Stimulated activated naive CD8-positive, alpha-beta T cell treated with anti-CD3 and anti-CD28 coated beads, Interleukin-15, amount 100 ng/mL, for 72 hours (primary cell): ENCODE measurements at regions not wholly inside any gene's neighbourhood (a gene's known extent, or its start where the extent isn't known, plus 50 kb on each side); places are given as distances from the start of the nearest gene placed in this dataset.

ENCODE experiments used
- ATAC-seq: fragments of 150-1000 bp; cut with Tn5 transposase; 2 replicates; pipeline ENCODE4 v1.10.0; 2021; ENCODE audit warnings: mild to moderate bottlenecking, moderate library complexity
- DNase-seq, 2 donors: peaks; one replicate each; pipeline ENCODE4 v3.0.0; 2021 to 2022
- H3K27ac Mint-ChIP-seq, 2 donors: one replicate each; pipeline ENCODE4 v1.8.0; 2022; ENCODE audit warnings: mild to moderate bottlenecking in 2 of 2, mixed read lengths in 2 of 2, moderate library complexity in 2 of 2
- H3K27me3 Mint-ChIP-seq: one replicate; pipeline ENCODE4 v1.8.0; 2022; ENCODE audit warnings: mixed read lengths
- H3K4me1 Mint-ChIP-seq: one replicate; pipeline ENCODE4 v1.8.0; 2022; ENCODE audit warnings: mild to moderate bottlenecking, mixed read lengths
- H3K4me3 Mint-ChIP-seq, 2 donors: one replicate each; pipeline ENCODE4 v1.8.0; 2022; ENCODE audit warnings: mild to moderate bottlenecking in 2 of 2, mixed read lengths in 2 of 2, moderate library complexity in 1 of 2
- H3K9me3 Mint-ChIP-seq, 2 donors: one replicate each; pipeline ENCODE4 v1.8.0; 2022; ENCODE audit warnings: mixed read lengths in 2 of 2

GRCh38 chr13:22226086-22226485, 555.2 kb downstream of the FGF9 start:
- Mint-ChIP-seq H3K27me3 (no peaks in the 10 kb centered on the region), H3K4me1 (peaks cover 17% of the 10 kb centered on the region), H3K27ac (no peak overlapping the region), H3K9me3 (peaks cover 0 to 3% of the 10 kb centered on the region in 2 donors), H3K4me3 (no peak overlapping the region)
- no peak for DNase-seq
- ATAC-seq: no peak

DNA sequence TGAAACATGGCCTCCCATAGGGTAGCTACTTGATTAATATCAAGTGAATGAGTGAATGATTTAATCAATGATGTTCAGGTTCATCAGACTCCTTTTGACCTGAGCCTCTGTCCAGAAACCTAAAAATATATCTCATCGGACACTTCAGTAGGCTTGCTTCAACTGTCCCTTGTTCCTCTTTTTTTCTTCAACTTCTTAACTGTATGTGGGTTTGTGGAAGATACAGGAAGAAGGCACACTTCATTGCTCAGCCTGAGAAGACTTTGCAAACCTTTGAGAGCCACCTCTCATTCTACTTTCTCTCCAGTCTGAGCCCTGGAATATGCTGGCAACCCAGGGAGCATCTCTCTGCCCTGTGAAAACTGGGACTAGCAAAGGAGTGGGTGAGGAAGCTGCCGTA, 557.0 kb downstream of the FGF9 start:
- Mint-ChIP-seq H3K9me3 (peaks cover 0 to 5% of the 10 kb centered on the region in 2 donors), H3K27ac (peak overlapping the region in 1 of 2 donors; percentile 49), H3K4me1 (peaks cover 17% of the 10 kb centered on the region), H3K4me3 (no peak overlapping the region), H3K27me3 (no peaks in the 10 kb centered on the region)
- DNase-seq (no peak), ATAC-seq (no peak)

- Mint-ChIP-seq H3K27me3 (no peaks in the 10 kb centered on the region), H3K4me3 (no peak overlapping the region), H3K27ac (no peak overlapping the region), H3K4me1 (peaks cover 17% of the 10 kb centered on the region), H3K9me3 (peaks cover 0 to 5% of the 10 kb centered on the region in 2 donors)
- DNase-seq (no peak), ATAC-seq (no peak)
Observed at GRCh38 chr13:22229916-22230315, 559.0 kb downstream of the FGF9 start.

DNA sequence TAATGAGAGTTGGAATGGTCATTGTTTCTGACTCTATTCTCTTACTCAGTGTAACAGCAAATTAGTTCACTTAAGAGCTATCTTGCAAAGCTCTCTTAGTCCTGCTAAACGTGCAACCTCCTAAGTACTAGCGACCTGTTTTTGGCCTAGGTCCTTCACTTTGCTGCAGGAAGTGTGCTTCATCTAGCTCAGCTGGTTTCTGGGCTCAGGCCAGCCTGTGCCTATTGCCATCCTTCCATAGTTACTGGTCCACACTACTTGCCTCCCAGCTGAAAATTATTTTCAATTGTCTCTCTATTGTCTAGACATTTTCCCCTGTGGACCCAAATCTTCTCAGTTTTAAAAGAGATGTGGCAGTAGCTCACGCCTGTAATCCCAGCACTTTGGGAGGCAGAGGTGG, 561.3 kb downstream of the FGF9 start:
- peak overlapping the region in 1 of 2 donors; percentile 86 for H3K27ac Mint-ChIP-seq

DNA sequence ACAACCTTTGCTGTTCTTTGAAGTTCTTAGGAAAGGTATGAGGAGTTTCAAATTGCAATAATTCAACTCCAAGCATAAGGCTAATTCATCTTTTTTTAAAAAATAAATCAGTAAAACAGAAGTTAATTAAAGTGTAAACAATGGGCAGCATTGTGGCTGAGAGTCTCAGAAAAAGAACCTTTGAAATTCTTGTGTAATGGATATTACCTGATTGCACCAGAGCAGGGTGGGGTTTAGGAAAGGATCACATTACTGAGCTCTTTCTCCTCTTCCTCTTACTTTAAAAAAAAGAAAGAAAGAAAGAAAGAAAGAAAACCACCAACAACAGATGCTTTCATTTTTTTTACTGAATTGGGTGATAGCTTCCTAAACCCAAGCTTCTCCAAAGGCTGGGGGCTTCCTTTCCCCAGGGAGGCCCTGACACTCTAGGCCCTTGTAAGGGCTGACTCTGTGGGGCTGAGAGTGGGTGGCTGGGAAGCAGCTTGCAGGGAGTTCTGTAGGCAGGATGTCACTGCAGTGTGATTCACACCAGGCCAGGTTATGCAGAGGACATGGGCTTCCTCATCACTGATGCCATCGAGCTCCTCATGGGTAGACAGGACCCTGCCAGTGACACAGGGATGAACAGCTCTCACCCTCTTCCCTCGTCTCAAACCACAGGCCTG, 564.5 kb downstream of the FGF9 start:
- DNase-seq (no peak), ATAC-seq (peak; percentile 49)
- peaks cover 0 to 5% of the 10 kb centered on the region in 2 donors for H3K9me3 Mint-ChIP-seq
- H3K4me1 Mint-ChIP-seq: peaks cover 16% of the 10 kb centered on the region
- no peaks in the 10 kb centered on the region for H3K27me3 Mint-ChIP-seq
- H3K27ac Mint-ChIP-seq: no peak overlapping the region
- H3K4me3 Mint-ChIP-seq: no peak overlapping the region

More for the DNA sequence above, 561.3 kb downstream of the FGF9 start:
- peaks cover 26% of the 10 kb centered on the region for H3K4me1 Mint-ChIP-seq
- no peaks in the 10 kb centered on the region for H3K27me3 Mint-ChIP-seq
- H3K9me3 Mint-ChIP-seq: peaks cover 0 to 5% of the 10 kb centered on the region in 2 donors
- DNase-seq: no peak
- no peak overlapping the region for H3K4me3 Mint-ChIP-seq
- ATAC-seq: no peak

DNA sequence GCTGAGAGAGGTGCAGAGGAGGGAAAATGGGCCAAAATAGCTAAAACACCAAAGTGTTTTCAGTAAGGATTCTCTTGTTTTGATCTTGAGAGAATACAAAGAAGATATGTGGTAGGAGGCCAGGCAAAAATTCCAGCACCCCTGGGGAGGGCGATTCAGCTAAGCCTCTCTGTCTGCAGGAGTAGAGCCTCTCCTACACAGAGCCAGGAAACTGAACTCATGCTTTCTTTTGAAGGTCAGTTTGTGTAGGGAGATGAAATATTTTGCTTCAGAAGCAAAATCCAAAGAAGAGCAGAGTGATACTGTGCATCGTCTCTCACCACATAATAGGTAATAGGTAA, 565.0 kb downstream of the FGF9 start:
- DNase-seq (no peak), ATAC-seq (no peak)
- Mint-ChIP-seq H3K4me1 (peaks cover 15% of the 10 kb centered on the region), H3K27me3 (no peaks in the 10 kb centered on the region), H3K9me3 (peaks cover 0 to 3% of the 10 kb centered on the region in 2 donors), H3K27ac (no peak overlapping the region), H3K4me3 (no peak overlapping the region)

- no peaks in the 10 kb centered on the region for H3K27me3 Mint-ChIP-seq
- H3K9me3 Mint-ChIP-seq: no peaks in the 10 kb centered on the region
- ATAC-seq (no peak), DNase-seq (no peak)
- H3K4me1 Mint-ChIP-seq: peaks cover 15% of the 10 kb centered on the region
- H3K27ac Mint-ChIP-seq: no peak overlapping the region
- H3K4me3 Mint-ChIP-seq: no peak overlapping the region
Observed at GRCh38 chr13:22238269-22238668, 567.4 kb downstream of the FGF9 start.

- Mint-ChIP-seq H3K27ac (peak overlapping the region in 1 of 2 donors; percentile 74), H3K27me3 (no peaks in the 10 kb centered on the region), H3K4me1 (peaks cover 16% of the 10 kb centered on the region), H3K4me3 (no peak overlapping the region), H3K9me3 (peaks cover 0 to 6% of the 10 kb centered on the region in 2 donors)
- ATAC-seq (no peak), DNase-seq (no peak)
Observed at GRCh38 chr13:22240716-22241115, 569.8 kb downstream of the FGF9 start.

GRCh38 chr13:22243469-22244163, 572.7 kb downstream of the FGF9 start:
- DNase-seq: no peak
- no peak for ATAC-seq
- no peaks in the 10 kb centered on the region for H3K27me3 Mint-ChIP-seq
- peaks cover 0 to 6% of the 10 kb centered on the region in 2 donors for H3K9me3 Mint-ChIP-seq
- peaks cover 23% of the 10 kb centered on the region for H3K4me1 Mint-ChIP-seq
- no peak overlapping the region for H3K27ac Mint-ChIP-seq
- no peak overlapping the region for H3K4me3 Mint-ChIP-seq

GRCh38 chr13:22252281-22252830, 581.5 kb downstream of the FGF9 start:
- no peak overlapping the region for H3K27ac Mint-ChIP-seq
- peaks cover 11% of the 10 kb centered on the region for H3K4me1 Mint-ChIP-seq
- H3K9me3 Mint-ChIP-seq: no peaks in the 10 kb centered on the region
- no peak for DNase-seq
- ATAC-seq: no peak
- no peak overlapping the region for H3K4me3 Mint-ChIP-seq
- no peaks in the 10 kb centered on the region for H3K27me3 Mint-ChIP-seq

- no peaks in the 10 kb centered on the region for H3K27me3 Mint-ChIP-seq
Observed at GRCh38 chr13:22253107-22253506, 582.2 kb downstream of the FGF9 start.

GRCh38 chr13:22256111-22256639, 585.3 kb downstream of the FGF9 start:
- Mint-ChIP-seq H3K9me3 (no peaks in the 10 kb centered on the region), H3K4me3 (no peak overlapping the region), H3K27me3 (no peaks in the 10 kb centered on the region), H3K4me1 (no peaks in the 10 kb centered on the region), H3K27ac (no peak overlapping the region)
- no peak for DNase-seq
- no peak for ATAC-seq

More at GRCh38 chr13:22253107-22253506, 582.2 kb downstream of the FGF9 start:
- H3K4me1 Mint-ChIP-seq: peaks cover 4% of the 10 kb centered on the region
- no peak for ATAC-seq
- no peak for DNase-seq
- no peak overlapping the region for H3K27ac Mint-ChIP-seq
- no peak overlapping the region for H3K4me3 Mint-ChIP-seq
- no peaks in the 10 kb centered on the region for H3K9me3 Mint-ChIP-seq

- Mint-ChIP-seq H3K9me3 (no peaks in the 10 kb centered on the region), H3K27me3 (no peaks in the 10 kb centered on the region), H3K27ac (no peak overlapping the region), H3K4me1 (no peaks in the 10 kb centered on the region), H3K4me3 (no peak overlapping the region)
- ATAC-seq: no peak
- no peak for DNase-seq
Observed at GRCh38 chr13:22262001-22262885, 591.4 kb downstream of the FGF9 start.

DNA sequence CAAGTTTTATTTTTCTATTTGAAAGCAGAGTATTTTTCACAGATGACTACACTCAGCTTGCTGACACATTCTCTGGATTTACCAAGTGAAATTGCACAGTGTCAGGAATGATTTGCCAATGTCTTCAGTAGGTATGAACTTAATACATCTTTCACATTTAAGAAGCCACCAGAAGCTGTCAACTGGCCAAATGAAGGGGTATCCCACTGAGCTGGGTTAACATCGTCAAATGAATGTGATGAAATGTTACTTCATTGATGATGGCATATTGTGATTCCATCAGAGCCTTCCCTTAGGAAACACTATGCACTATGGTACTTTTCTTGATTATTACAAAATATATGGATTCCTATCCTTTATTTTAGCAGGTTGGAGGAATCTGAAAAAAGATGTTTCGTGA, 592.3 kb downstream of the FGF9 start:
- ATAC-seq (no peak), DNase-seq (no peak)
- Mint-ChIP-seq H3K9me3 (no peaks in the 10 kb centered on the region), H3K4me3 (no peak overlapping the region), H3K27me3 (no peaks in the 10 kb centered on the region), H3K4me1 (no peaks in the 10 kb centered on the region), H3K27ac (no peak overlapping the region)

DNA sequence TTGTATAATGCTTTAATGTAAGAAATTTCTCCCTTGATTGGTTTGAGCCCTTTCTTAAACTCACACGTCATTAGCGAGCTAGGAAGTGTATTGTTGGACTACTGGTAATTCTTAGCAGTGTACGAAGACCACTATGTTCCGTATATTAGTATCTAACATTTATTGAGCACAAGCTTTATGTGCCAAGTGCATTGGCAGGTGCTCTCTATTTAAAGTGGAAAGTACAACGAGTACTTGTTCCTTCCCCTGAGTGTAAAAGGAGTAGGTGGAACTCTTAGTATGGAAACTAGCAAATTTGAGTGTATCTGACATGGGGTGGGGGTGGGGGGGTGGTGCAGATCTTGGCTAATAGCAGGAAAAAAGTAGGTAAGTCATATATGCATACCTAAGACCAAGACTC, 594.7 kb downstream of the FGF9 start:
- DNase-seq (no peak), ATAC-seq (no peak)
- Mint-ChIP-seq H3K27me3 (no peaks in the 10 kb centered on the region), H3K4me3 (no peak overlapping the region), H3K27ac (no peak overlapping the region), H3K9me3 (peaks cover 0 to 7% of the 10 kb centered on the region in 2 donors), H3K4me1 (no peaks in the 10 kb centered on the region)
